Type B pancreatic cell (in vitro differentiated cells): ENCODE measurements at regions not wholly inside any gene's neighbourhood (a gene's known extent, or its start where the extent isn't known, plus 50 kb on each side); places are given as distances from the start of the nearest gene placed in this dataset.

Experiments used
- DNase-seq: peaks from one replicate; pipeline ENCODE4 v3.0.0; 2021; ENCODE audit warnings: mixed read lengths; ENCODE audit not compliant: unreplicated experiment; ENCODE audit errors: extremely low spot score
- H3K27ac Mint-ChIP-seq: 2 replicates; pipeline ENCODE4 v1.8.0; 2021; ENCODE audit warnings: mild to moderate bottlenecking, mixed read lengths
- H3K27me3 Mint-ChIP-seq: 2 replicates; pipeline ENCODE4 v1.8.0; 2021; ENCODE audit warnings: mixed read lengths
- H3K36me3 Mint-ChIP-seq: 2 replicates; pipeline ENCODE4 v1.8.0; 2021; ENCODE audit warnings: mixed read lengths
- H3K4me1 Mint-ChIP-seq: one replicate; pipeline ENCODE4 v1.8.0; 2021; ENCODE audit warnings: mixed read lengths; ENCODE audit not compliant: unreplicated experiment
- H3K4me3 Mint-ChIP-seq: 2 replicates; pipeline ENCODE4 v1.8.0; 2021; ENCODE audit warnings: mild to moderate bottlenecking, mixed read lengths
- H3K9me3 Mint-ChIP-seq: 2 replicates; pipeline ENCODE4 v1.8.0; 2021; ENCODE audit warnings: mixed read lengths
- TF ChIP-seq, protein P1 (sequence below): fragments of 200-600 bp; sonication (generic); conservative IDR thresholded peaks from 2 replicates; pipeline ENCODE4 v1.5.0; 2021; ENCODE audit warnings: antibody characterized with exemption, mild to moderate bottlenecking

DNA sequence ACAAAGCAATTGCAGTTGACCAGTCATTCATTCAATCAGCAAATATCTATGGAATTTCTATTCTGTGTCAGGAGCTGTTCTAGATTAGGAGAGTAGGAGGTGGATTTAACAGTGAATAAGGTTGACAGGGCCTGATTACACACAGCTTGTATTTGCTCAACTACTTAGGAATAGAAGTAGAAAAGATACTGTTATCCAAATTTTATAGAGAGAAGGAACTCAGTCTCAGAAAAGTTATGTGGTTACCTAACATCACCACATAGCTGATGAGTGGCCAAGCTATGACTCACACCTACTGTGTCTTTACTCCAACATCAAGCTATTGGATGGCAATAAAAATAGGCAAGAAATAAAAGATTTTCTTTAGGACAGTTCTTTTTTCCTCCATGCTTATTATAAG is 374.8 kb downstream of the RMST start:
- no peaks in the 10 kb centered on the region for H3K4me1 Mint-ChIP-seq
- H3K27me3 Mint-ChIP-seq, result no peaks in the 10 kb centered on the region
- DNase-seq, result no peak
- no peaks in the 10 kb centered on the region for H3K36me3 Mint-ChIP-seq
- TF ChIP-seq, protein P1, sequence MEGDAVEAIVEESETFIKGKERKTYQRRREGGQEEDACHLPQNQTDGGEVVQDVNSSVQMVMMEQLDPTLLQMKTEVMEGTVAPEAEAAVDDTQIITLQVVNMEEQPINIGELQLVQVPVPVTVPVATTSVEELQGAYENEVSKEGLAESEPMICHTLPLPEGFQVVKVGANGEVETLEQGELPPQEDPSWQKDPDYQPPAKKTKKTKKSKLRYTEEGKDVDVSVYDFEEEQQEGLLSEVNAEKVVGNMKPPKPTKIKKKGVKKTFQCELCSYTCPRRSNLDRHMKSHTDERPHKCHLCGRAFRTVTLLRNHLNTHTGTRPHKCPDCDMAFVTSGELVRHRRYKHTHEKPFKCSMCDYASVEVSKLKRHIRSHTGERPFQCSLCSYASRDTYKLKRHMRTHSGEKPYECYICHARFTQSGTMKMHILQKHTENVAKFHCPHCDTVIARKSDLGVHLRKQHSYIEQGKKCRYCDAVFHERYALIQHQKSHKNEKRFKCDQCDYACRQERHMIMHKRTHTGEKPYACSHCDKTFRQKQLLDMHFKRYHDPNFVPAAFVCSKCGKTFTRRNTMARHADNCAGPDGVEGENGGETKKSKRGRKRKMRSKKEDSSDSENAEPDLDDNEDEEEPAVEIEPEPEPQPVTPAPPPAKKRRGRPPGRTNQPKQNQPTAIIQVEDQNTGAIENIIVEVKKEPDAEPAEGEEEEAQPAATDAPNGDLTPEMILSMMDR, result no peak
- H3K27ac Mint-ChIP-seq, result no peak overlapping the region
- H3K9me3 Mint-ChIP-seq, result peaks cover 5% of the 10 kb centered on the region
- H3K4me3 Mint-ChIP-seq, result no peak overlapping the region

DNA sequence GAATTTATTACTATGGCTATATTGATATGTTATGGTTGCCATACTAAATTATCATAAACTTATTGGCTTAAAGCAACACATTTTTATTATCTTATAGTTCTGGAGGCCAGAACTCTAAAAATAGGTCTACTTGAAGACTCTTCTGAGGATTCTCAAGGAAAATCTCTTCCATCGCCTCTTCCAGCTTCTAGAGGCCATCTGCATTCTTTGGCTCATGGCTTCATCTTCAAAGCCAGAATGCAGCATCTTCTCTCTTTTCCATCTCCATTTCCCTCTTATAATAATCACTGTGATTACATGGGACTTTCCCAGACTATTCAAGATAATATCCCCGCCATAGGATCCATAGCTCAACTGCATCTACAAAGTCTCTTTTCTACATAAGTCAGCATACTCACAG is 385.4 kb downstream of the RMST start:
- Mint-ChIP-seq H3K4me3 (no peak overlapping the region), H3K4me1 (no peaks in the 10 kb centered on the region), H3K27me3 (no peaks in the 10 kb centered on the region), H3K27ac (no peak overlapping the region), H3K9me3 (no peaks in the 10 kb centered on the region), H3K36me3 (no peaks in the 10 kb centered on the region)
- no peak for DNase-seq
- TF ChIP-seq, protein P1, result no peak

DNA sequence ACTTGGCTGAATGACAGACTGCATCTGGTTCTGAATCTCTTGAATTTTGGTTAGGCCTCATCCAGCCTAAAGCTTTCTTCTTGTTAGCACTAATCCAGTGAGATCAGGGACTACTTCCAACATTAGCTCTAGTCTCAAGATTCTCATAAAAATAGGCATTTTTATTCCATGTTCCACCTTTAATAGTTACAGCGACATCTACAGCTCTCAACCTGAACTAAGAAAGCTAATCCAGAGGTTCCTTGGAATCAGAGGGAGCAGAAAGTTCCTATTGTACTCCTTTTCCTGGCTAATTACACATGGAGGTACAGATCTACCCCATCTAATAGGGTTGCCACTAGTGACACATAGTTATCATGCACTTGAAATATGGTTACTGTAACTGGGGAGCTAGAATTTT is 391.9 kb downstream of the RMST start:
- Mint-ChIP-seq H3K4me3 (no peak overlapping the region), H3K9me3 (no peaks in the 10 kb centered on the region), H3K4me1 (no peaks in the 10 kb centered on the region), H3K27ac (no peak overlapping the region), H3K27me3 (no peaks in the 10 kb centered on the region), H3K36me3 (no peaks in the 10 kb centered on the region)
- TF ChIP-seq, protein P1, result no peak
- DNase-seq, result no peak

DNA sequence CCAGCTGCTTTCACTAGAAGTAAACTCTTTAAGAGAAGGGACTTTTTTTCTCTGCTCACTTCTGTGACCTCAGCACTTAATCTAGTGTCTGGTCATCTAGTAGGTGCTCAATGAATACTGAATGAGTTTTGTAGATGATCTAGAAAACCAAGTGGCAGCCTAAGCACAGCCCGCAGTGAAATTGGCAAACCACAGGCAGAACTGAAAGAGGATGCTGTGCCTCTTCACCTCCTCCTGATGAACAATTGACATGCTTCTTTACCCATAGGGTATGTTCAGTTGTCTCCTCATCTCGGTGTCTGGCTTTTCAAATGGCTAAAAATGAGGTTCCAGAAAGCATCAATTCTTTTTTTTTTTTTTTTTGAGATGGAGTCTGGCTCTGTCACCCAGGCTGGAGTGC is 399.5 kb downstream of the RMST start:
- Mint-ChIP-seq H3K27me3 (no peaks in the 10 kb centered on the region), H3K4me3 (no peak overlapping the region), H3K27ac (no peak overlapping the region), H3K36me3 (no peaks in the 10 kb centered on the region), H3K4me1 (no peaks in the 10 kb centered on the region), H3K9me3 (peaks cover 8% of the 10 kb centered on the region)
- TF ChIP-seq, protein P1, result no peak
- DNase-seq, result no peak

DNA sequence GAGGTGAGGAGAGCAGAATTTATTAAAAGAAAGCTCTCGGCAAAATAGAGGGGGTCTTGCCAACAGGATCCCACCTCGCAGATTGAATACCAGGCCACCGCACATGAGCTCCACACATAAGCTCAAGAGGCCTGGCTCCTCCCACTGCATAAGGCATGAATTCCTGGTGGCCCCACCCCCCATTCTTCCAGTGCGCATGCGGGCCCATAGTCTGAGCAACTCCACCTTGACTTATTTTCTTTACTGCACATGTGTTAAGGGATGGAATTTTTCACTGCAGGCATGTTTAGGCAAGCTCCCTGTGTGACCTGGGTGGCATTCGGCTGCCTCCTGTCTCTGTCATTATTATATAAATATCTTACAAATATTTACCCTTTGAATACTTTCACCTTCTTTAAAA is 412.5 kb downstream of the RMST start:
- no peaks in the 10 kb centered on the region for H3K4me1 Mint-ChIP-seq
- H3K27ac Mint-ChIP-seq, result no peak overlapping the region
- H3K36me3 Mint-ChIP-seq, result no peaks in the 10 kb centered on the region
- peaks cover 2% of the 10 kb centered on the region for H3K9me3 Mint-ChIP-seq
- no peak overlapping the region for H3K4me3 Mint-ChIP-seq
- no peaks in the 10 kb centered on the region for H3K27me3 Mint-ChIP-seq
- no peak for DNase-seq
- TF ChIP-seq, protein P1, result no peak

DNA sequence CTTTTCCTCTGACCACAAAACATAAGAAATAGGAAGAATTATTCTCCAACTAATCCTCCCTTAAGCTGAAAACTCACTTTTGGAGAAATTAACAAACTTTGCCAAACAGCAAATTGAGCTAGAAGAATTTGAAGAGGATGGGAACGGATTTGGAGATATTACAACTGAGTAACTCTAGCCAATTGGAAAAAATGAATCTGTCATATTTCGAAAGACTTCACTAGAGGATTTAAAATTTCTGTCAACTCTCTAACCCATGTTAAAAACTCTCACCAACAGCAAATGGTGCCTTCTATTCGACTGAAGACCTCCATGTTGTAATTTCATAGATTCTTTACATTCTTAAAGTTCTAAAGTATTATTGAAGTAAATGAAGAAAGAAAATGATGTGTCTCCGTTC is 414.2 kb downstream of the RMST start:
- no peaks in the 10 kb centered on the region for H3K4me1 Mint-ChIP-seq
- no peak overlapping the region for H3K27ac Mint-ChIP-seq
- no peaks in the 10 kb centered on the region for H3K9me3 Mint-ChIP-seq
- no peaks in the 10 kb centered on the region for H3K27me3 Mint-ChIP-seq
- H3K36me3 Mint-ChIP-seq, result no peaks in the 10 kb centered on the region
- no peak overlapping the region for H3K4me3 Mint-ChIP-seq
- DNase-seq, result no peak
- TF ChIP-seq, protein P1, result no peak
